ENCODE measurements at regions not wholly inside any gene's neighbourhood (a gene's known extent, or its start where the extent isn't known, plus 50 kb on each side); places are given as distances from the start of the nearest gene placed in this dataset.
A peak's percentile ranks its signal among the peaks of the same experiment; 100 is the strongest.

- TF ChIP-seq YY1 (IDR thresholded peaks at IDR 0.05; ENCODE audit: low read depth) (no peak), CEBPB (IDR thresholded peaks at IDR 0.05) (no peak), ZBTB7A (IDR thresholded peaks at IDR 0.05; ENCODE audit: low read depth) (no peak), TAF1 (IDR thresholded peaks at IDR 0.05; ENCODE audit: low read depth) (no peak), RAD21 (IDR thresholded peaks at IDR 0.05; ENCODE audit: low read depth) (no peak), NFIC (IDR thresholded peaks at IDR 0.05) (no peak), FOXM1 (IDR thresholded peaks at IDR 0.05; ENCODE audit: borderline replicate concordance, low read depth) (no peak), TEAD4 (IDR thresholded peaks at IDR 0.05) (no peak), TCF12 (IDR thresholded peaks at IDR 0.05; ENCODE audit: low read depth) (no peak), REST (IDR thresholded peaks at IDR 0.05; ENCODE audit: low read depth) (no peak), MAX (IDR thresholded peaks at IDR 0.05) (no peak), EGR1 (IDR thresholded peaks at IDR 0.05) (no peak), USF1 (IDR thresholded peaks at IDR 0.05) (no peak), EP300 (IDR thresholded peaks at IDR 0.05; ENCODE audit: borderline replicate concordance) (no peak)
These were observed 201.6 kb upstream of the KIAA1217 start for GRCh38 chr10:24007359-24007758.

GRCh38 chr10:24008164-24009091 lies 200.5 kb upstream of the KIAA1217 start:
- TF ChIP-seq MAX (IDR thresholded peaks at IDR 0.05) (peak; percentile 32; the same call in 1 of the 2 replicates), ZBTB7A (IDR thresholded peaks at IDR 0.05; ENCODE audit: low read depth) (no peak), EGR1 (IDR thresholded peaks at IDR 0.05) (0 out of 2 replicates have a peak, but pooled peaks have one; percentile 19), CREB1 (IDR thresholded peaks at IDR 0.05; ENCODE audit: low read depth) (no peak), TEAD4 (IDR thresholded peaks at IDR 0.05) (peak; percentile 77), TAF1 (IDR thresholded peaks at IDR 0.05; ENCODE audit: low read depth) (no peak), FOXM1 (IDR thresholded peaks at IDR 0.05; ENCODE audit: borderline replicate concordance, low read depth) (peak; percentile 35; the same call in 1 of the 2 replicates), TCF12 (IDR thresholded peaks at IDR 0.05; ENCODE audit: low read depth) (peak; percentile 35; the same call in 1 of the 2 replicates), EP300 (IDR thresholded peaks at IDR 0.05; ENCODE audit: borderline replicate concordance) (peak; percentile 48; the same call in 1 of the 2 replicates), RAD21 (IDR thresholded peaks at IDR 0.05; ENCODE audit: low read depth) (no peak), YY1 (IDR thresholded peaks at IDR 0.05; ENCODE audit: low read depth) (no peak)

GRCh38 chr10:24009115-24009514 lies 199.8 kb upstream of the KIAA1217 start:
- TF ChIP-seq TEAD4 (IDR thresholded peaks at IDR 0.05) (no peak), EP300 (IDR thresholded peaks at IDR 0.05; ENCODE audit: borderline replicate concordance) (peak; percentile 4; the same call in 1 of the 2 replicates)

- no peak for TF ChIP-seq CEBPB (IDR thresholded peaks at IDR 0.05)
- TF ChIP-seq TAF1 (IDR thresholded peaks at IDR 0.05; ENCODE audit: low read depth), result no peak
- TF ChIP-seq EP300 (IDR thresholded peaks at IDR 0.05; ENCODE audit: borderline replicate concordance), result no peak
These were observed 199.2 kb upstream of the KIAA1217 start for GRCh38 chr10:24009736-24010135.

- no peak for TF ChIP-seq EP300 (IDR thresholded peaks at IDR 0.05; ENCODE audit: borderline replicate concordance)
- TF ChIP-seq REST (IDR thresholded peaks at IDR 0.05; ENCODE audit: low read depth), result no peak
- no peak for TF ChIP-seq CREB1 (IDR thresholded peaks at IDR 0.05; ENCODE audit: low read depth)
- TF ChIP-seq EGR1 (IDR thresholded peaks at IDR 0.05), result no peak
- no peak for TF ChIP-seq CEBPB (IDR thresholded peaks at IDR 0.05)
- no peak for TF ChIP-seq USF1 (IDR thresholded peaks at IDR 0.05)
- no peak for TF ChIP-seq YY1 (IDR thresholded peaks at IDR 0.05; ENCODE audit: low read depth)
- TF ChIP-seq MAX (IDR thresholded peaks at IDR 0.05), result no peak
- no peak for TF ChIP-seq TEAD4 (IDR thresholded peaks at IDR 0.05)
These were observed 198.4 kb upstream of the KIAA1217 start for GRCh38 chr10:24010436-24010970.

Data from Ishikawa (cell line).